Neuronal stem cell (in vitro differentiated cells): ENCODE measurements at regions not wholly inside any gene's neighbourhood (a gene's known extent, or its start where the extent isn't known, plus 50 kb on each side); places are given as distances from the start of the nearest gene placed in this dataset.

Source experiments
- DNase-seq: peaks from one replicate; pipeline ENCODE4 v3.0.0-alpha.2; 2013; ENCODE audit warnings: low spot score
- H2AFZ ChIP-seq: one replicate; pipeline ENCODE4 v1.6.1; 2013; ENCODE audit warnings: mild to moderate bottlenecking, low read length, inconsistent platforms
- H2AK5ac ChIP-seq: 2 replicates; pipeline ENCODE4 v1.6.1; 2013; ENCODE audit warnings: low read depth, mild to moderate bottlenecking, inconsistent platforms, low read length, moderate library complexity, mixed read lengths
- H2BK120ac ChIP-seq: 2 replicates; pipeline ENCODE4 v1.6.1; 2013; ENCODE audit warnings: low read depth, mild to moderate bottlenecking, inconsistent platforms, low read length, moderate library complexity, mixed read lengths
- H2BK12ac ChIP-seq: one replicate; pipeline ENCODE4 v1.6.1; 2013; ENCODE audit warnings: low read length, inconsistent platforms
- H2BK15ac ChIP-seq: 2 replicates; pipeline ENCODE4 v1.6.1; 2013; ENCODE audit warnings: mild to moderate bottlenecking, low read length, inconsistent platforms, mixed read lengths
- H2BK5ac ChIP-seq: one replicate; pipeline ENCODE4 v1.6.1; 2013; ENCODE audit warnings: inconsistent platforms, mild to moderate bottlenecking, low read length, moderate library complexity
- H3K14ac ChIP-seq: one replicate; pipeline ENCODE4 v1.6.1; 2013; ENCODE audit warnings: low read length, inconsistent platforms
- H3K18ac ChIP-seq: 2 replicates; pipeline ENCODE4 v1.6.1; 2013; ENCODE audit warnings: low read length, inconsistent platforms
- H3K23ac ChIP-seq: 2 replicates; pipeline ENCODE4 v1.6.1; 2013; ENCODE audit warnings: low read depth, mild to moderate bottlenecking, mixed read lengths, low read length, inconsistent platforms; ENCODE audit not compliant: poor library complexity
- H3K27ac ChIP-seq: replicated peaks from 3 replicates; pipeline ENCODE4 v1.5.1; 2013; ENCODE audit warnings: low read length, inconsistent platforms
- H3K27me3 ChIP-seq, 3 experiments: 2 replicates each; pipeline ENCODE4 v1.6.1; 2013; ENCODE audit warnings: low read length in 3 of 3, mild to moderate bottlenecking in 2 of 3, inconsistent platforms in 1 of 3, low read depth in 1 of 3, mixed read lengths in 1 of 3, moderate library complexity in 1 of 3; ENCODE audit not compliant: control insufficient read depth in 3 of 3, insufficient read depth in 3 of 3
- H3K36me3 ChIP-seq, 2 donors: replicated peaks in 1 of 2; 2 replicates each; pipeline ENCODE4 v1.6.1; 2013; ENCODE audit warnings: low read length in 2 of 2; ENCODE audit not compliant: control insufficient read depth in 2 of 2, insufficient read depth in 2 of 2
- H3K4ac ChIP-seq: 2 replicates; pipeline ENCODE4 v1.6.1; 2013; ENCODE audit warnings: inconsistent platforms, mild to moderate bottlenecking, low read length, moderate library complexity
- H3K4me1 ChIP-seq, 2 donors: 1 replicate in 1 of 2; 2 replicates in 1 of 2; pipeline ENCODE4 v1.6.1; 2013; ENCODE audit warnings: low read length in 2 of 2, low read depth in 1 of 2; ENCODE audit not compliant: control insufficient read depth in 2 of 2, insufficient read depth in 1 of 2
- H3K4me2 ChIP-seq: one replicate; pipeline ENCODE4 v1.6.1; 2013; ENCODE audit warnings: mild to moderate bottlenecking, low read length, inconsistent platforms; ENCODE audit not compliant: insufficient read depth, poor library complexity, severe bottlenecking
- H3K4me3 ChIP-seq, 2 donors: 2 replicates each; pipeline ENCODE4 v1.5.1; 2013; ENCODE audit warnings: low read length in 2 of 2, mild to moderate bottlenecking in 2 of 2, inconsistent platforms in 1 of 2, moderate library complexity in 1 of 2
- H3K79me1 ChIP-seq: one replicate; pipeline ENCODE4 v1.6.1; 2013; ENCODE audit warnings: low read depth, mild to moderate bottlenecking, inconsistent platforms, low read length, moderate library complexity
- H3K9ac ChIP-seq: one replicate; pipeline ENCODE4 v1.6.1; 2013; ENCODE audit warnings: mild to moderate bottlenecking, low read depth, low read length, inconsistent platforms; ENCODE audit not compliant: poor library complexity
- H3K9me3 ChIP-seq, 2 donors: replicated peaks in 1 of 2; 2 replicates each; pipeline versions ENCODE3 to v1.6.1; 2013; ENCODE audit warnings: low read length in 2 of 2, mild to moderate bottlenecking in 2 of 2, inconsistent platforms in 1 of 2, low read depth in 1 of 2, mixed read lengths in 1 of 2, moderate library complexity in 1 of 2; ENCODE audit not compliant: control insufficient read depth in 2 of 2, insufficient read depth in 1 of 2
- H4K8ac ChIP-seq: one replicate; pipeline ENCODE4 v1.6.1; 2013; ENCODE audit warnings: low read depth, mild to moderate bottlenecking, inconsistent platforms, low read length, moderate library complexity
- H4K91ac ChIP-seq: one replicate; pipeline ENCODE4 v1.6.1; 2013; ENCODE audit warnings: low read length, low read depth, mild to moderate bottlenecking, inconsistent platforms; ENCODE audit not compliant: poor library complexity
- WGBS, 2 donors: extraction: QIAGEN DNeasy Blood & Tissue Kit; methylation state at CpG; one replicate each; pipeline ENCODE4 v1.1.7; 2013; ENCODE audit warnings: missing lambda C conversion rate in 2 of 2, mixed read lengths in 1 of 2; ENCODE audit not compliant: insufficient read length in 2 of 2, insufficient replicate concordance in 1 of 2; ENCODE audit errors: extremely low coverage in 2 of 2; 5-methylcytosine and 5-hydroxymethylcytosine counted together

GRCh38 chr1:209427277-209427676 lies 156.2 kb upstream of the CAMK1G start:
- H4K8ac ChIP-seq = no peak overlapping the region
- no peaks in the 10 kb centered on the region for H3K79me1 ChIP-seq
- H3K9ac ChIP-seq = no peak overlapping the region
- no peak overlapping the region for H3K4ac ChIP-seq
- H3K27me3 ChIP-seq = no peaks in the 10 kb centered on the region
- no peak overlapping the region for H2BK12ac ChIP-seq
- H3K14ac ChIP-seq = no peak overlapping the region
- no peak overlapping the region for H3K23ac ChIP-seq
- DNase-seq = no peak
- H2AK5ac ChIP-seq = no peak overlapping the region
- H3K4me2 ChIP-seq = no peak overlapping the region
- H3K27ac ChIP-seq = no peak overlapping the region
- H3K9me3 ChIP-seq = no peaks in the 10 kb centered on the region
- H2BK15ac ChIP-seq = no peak overlapping the region
- no peaks in the 10 kb centered on the region for H3K36me3 ChIP-seq
- no peak overlapping the region for H3K4me3 ChIP-seq
- no peak overlapping the region for H2BK5ac ChIP-seq
- H2AFZ ChIP-seq = no peak overlapping the region
- no peak overlapping the region for H2BK120ac ChIP-seq
- H3K18ac ChIP-seq = no peak overlapping the region
- peaks cover 0 to 26% of the 10 kb centered on the region in 2 donors for H3K4me1 ChIP-seq
- no CpG with 5 or more reads among the region's 7 CpGs for WGBS, 2 donors
- H4K91ac ChIP-seq = no peak overlapping the region

GRCh38 chr1:209427811-209428210 lies 155.7 kb upstream of the CAMK1G start:
- Histone ChIP-seq H2BK120ac (no peak overlapping the region), H3K27ac (peak overlapping the region; percentile 76), H2BK15ac (no peak overlapping the region), H3K14ac (no peak overlapping the region), H3K4me1 (peaks cover 0 to 27% of the 10 kb centered on the region in 2 donors), H3K4me3 (no peak overlapping the region), H3K9ac (no peak overlapping the region), H3K79me1 (no peaks in the 10 kb centered on the region), H2BK5ac (no peak overlapping the region), H2AFZ (peak overlapping the region; percentile 15), H4K91ac (no peak overlapping the region), H3K4ac (no peak overlapping the region), H2BK12ac (no peak overlapping the region), H3K23ac (no peak overlapping the region), H3K18ac (peak overlapping the region; percentile 54), H2AK5ac (no peak overlapping the region), H3K9me3 (no peaks in the 10 kb centered on the region), H3K27me3 (no peaks in the 10 kb centered on the region), H3K4me2 (peak overlapping the region; percentile 26), H4K8ac (no peak overlapping the region), H3K36me3 (no peaks in the 10 kb centered on the region)
- DNase-seq = no peak
- no CpG with 5 or more reads among the region's 9 CpGs for WGBS, 2 donors

GRCh38 chr1:209428241-209428921 lies 155.1 kb upstream of the CAMK1G start:
- Histone ChIP-seq H4K91ac (no peak overlapping the region), H2BK5ac (no peak overlapping the region), H3K36me3 (no peaks in the 10 kb centered on the region), H3K4ac (no peak overlapping the region), H3K4me1 (peaks cover 0 to 30% of the 10 kb centered on the region in 2 donors), H3K27me3 (no peaks in the 10 kb centered on the region), H3K4me2 (peak overlapping the region; percentile 26), H3K27ac (peak overlapping the region; percentile 76), H2BK120ac (no peak overlapping the region), H3K14ac (no peak overlapping the region), H2BK15ac (peak overlapping the region; percentile 60), H3K79me1 (no peaks in the 10 kb centered on the region), H3K18ac (peak overlapping the region; percentile 1), H3K9me3 (no peaks in the 10 kb centered on the region), H2AFZ (peak overlapping the region; percentile 15), H4K8ac (no peak overlapping the region), H3K4me3 (no peak overlapping the region), H3K9ac (no peak overlapping the region), H2BK12ac (no peak overlapping the region), H2AK5ac (no peak overlapping the region), H3K23ac (no peak overlapping the region)
- no CpG with 5 or more reads among the region's 10 CpGs for WGBS, 2 donors
- peak; percentile 46 for DNase-seq

- Histone ChIP-seq H3K4me3 (no peak overlapping the region), H2BK120ac (no peak overlapping the region), H3K4me1 (peaks cover 0 to 32% of the 10 kb centered on the region in 2 donors), H3K23ac (no peak overlapping the region), H3K4ac (no peak overlapping the region), H4K91ac (no peak overlapping the region), H3K36me3 (no peaks in the 10 kb centered on the region), H3K9me3 (no peaks in the 10 kb centered on the region), H3K79me1 (no peaks in the 10 kb centered on the region), H3K18ac (no peak overlapping the region), H3K9ac (no peak overlapping the region), H4K8ac (no peak overlapping the region), H2BK15ac (no peak overlapping the region), H3K4me2 (no peak overlapping the region), H2BK12ac (no peak overlapping the region), H3K14ac (no peak overlapping the region), H2AK5ac (no peak overlapping the region), H2BK5ac (no peak overlapping the region), H3K27ac (no peak overlapping the region), H3K27me3 (no peaks in the 10 kb centered on the region), H2AFZ (no peak overlapping the region)
- DNase-seq = no peak
These were observed 153.9 kb upstream of the CAMK1G start for GRCh38 chr1:209429611-209430010.
